A549 (cell line): ENCODE measurements at regions not wholly inside any gene's neighbourhood (a gene's known extent, or its start where the extent isn't known, plus 50 kb on each side); places are given as distances from the start of the nearest gene placed in this dataset.

Source experiments
- CBX2 ChIP-seq: fragments of 200-600 bp; sonication (generic); IDR thresholded peaks from 2 replicates; pipeline ENCODE4 v1.6.1; 2016; ENCODE audit warnings: low read depth, mild to moderate bottlenecking, borderline replicate concordance
- FOSL2 ChIP-seq, 2 experiments: fragments of 450-650 bp in 1 of 2; fragments of >200 bp in 1 of 2; sonication (Bioruptor Twin) in 1 of 2; formaldehyde crosslinking; IDR thresholded peaks; 2 replicates each; pipeline versions ENCODE4 v1.5.0 to v1.6.1; 2016 to 2020; ENCODE audit warnings: mild to moderate bottlenecking in 1 of 2, moderate library complexity in 1 of 2
- HOXA7 ChIP-seq: fragments of 250-450 bp; sonication (Bioruptor Pico); IDR thresholded peaks from 2 replicates; pipeline ENCODE4 v1.5.0; 2020; ENCODE audit warnings: mild to moderate bottlenecking, moderate library complexity
- MAZ ChIP-seq: fragments of 150-350 bp; IDR thresholded peaks from 2 replicates; pipeline ENCODE4 v1.6.1; 2014; ENCODE audit warnings: antibody characterized with exemption, low read depth, low read length, borderline replicate concordance
- MYC ChIP-seq: IDR thresholded peaks from 2 replicates; pipeline ENCODE4 v1.6.1; 2012; ENCODE audit warnings: mild to moderate bottlenecking, inconsistent platforms, low read length, improper control_type of control experiment, borderline replicate concordance
- PHF8 ChIP-seq: fragments of 200-600 bp; sonication (generic); IDR thresholded peaks from 2 replicates; pipeline ENCODE4 v1.6.1; 2016; ENCODE audit warnings: low read depth, mild to moderate bottlenecking, antibody characterized with exemption, moderate library complexity, borderline replicate concordance
- TF ChIP-seq, protein P1 (sequence below): IDR thresholded peaks from 2 replicates; pipeline ENCODE4 v1.6.1; 2012
- TF ChIP-seq, protein P2 (sequence below): fragments of >200 bp; sonication (Bioruptor Twin); formaldehyde crosslinking; IDR thresholded peaks from 3 replicates; pipeline ENCODE4 v1.5.1; 2016
- TF ChIP-seq, protein P3 (sequence below): fragments of 450-650 bp; IDR thresholded peaks from 2 replicates; pipeline ENCODE4 v1.6.1; 2014; ENCODE audit warnings: antibody characterized with exemption

DNA sequence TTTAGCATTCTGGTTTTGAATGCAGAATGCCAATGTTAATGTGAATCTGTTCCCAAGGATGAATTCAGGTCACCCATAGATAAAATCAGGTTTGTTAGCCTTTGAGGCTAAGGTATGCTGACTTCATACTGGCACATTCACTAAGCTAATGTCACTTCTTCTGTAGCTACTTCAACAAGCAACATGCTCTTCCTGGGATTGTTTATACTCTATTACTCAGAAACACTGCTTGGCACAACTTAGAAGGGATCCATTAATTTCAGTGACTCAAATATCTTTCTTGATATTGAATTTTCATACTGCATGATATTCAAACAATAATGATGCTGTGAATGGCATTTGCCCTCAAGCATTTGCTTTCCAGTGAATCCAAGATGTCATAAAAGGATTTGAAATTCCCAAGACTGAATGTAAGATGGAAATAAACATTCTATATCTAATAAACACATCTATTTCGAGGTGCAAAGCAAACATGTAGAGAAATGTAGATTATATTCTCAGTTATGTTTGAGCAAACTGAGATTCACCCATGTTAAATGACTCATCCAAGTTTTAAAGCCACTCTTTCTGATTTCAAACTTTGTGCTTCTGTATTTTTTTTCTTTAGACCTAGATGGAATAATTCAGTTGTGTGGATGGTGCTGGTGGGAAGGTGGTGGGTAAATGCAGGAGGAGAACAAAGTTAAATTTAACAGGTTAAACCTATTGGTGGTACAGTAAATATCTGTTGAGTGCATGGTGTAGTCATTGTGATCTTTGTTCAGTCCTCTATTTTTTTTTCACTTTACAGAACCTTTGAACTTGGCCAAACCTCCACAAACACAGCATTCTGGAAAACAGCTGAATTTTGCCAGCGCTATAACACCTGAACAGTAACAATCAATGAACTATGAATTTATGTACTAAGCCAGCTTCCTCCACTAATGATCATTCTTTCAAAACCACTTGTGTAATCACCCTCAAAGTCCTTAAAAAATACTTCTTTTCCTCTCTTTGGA is 162.1 kb upstream of the XIRP2 start:
- TF ChIP-seq, protein P1, sequence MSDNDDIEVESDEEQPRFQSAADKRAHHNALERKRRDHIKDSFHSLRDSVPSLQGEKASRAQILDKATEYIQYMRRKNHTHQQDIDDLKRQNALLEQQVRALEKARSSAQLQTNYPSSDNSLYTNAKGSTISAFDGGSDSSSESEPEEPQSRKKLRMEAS = no peak
- TF ChIP-seq PHF8 (no peak), HOXA7 (CRISPR knock-in tag) (no peak), FOSL2 (IDR thresholded peaks at IDR 0.05) (no peak), FOSL2 (CRISPR knock-in tag; IDR thresholded peaks at IDR 0.05) (no peak), MAZ (no peak), CBX2 (no peak), MYC (no peak)
- TF ChIP-seq, protein P2, sequence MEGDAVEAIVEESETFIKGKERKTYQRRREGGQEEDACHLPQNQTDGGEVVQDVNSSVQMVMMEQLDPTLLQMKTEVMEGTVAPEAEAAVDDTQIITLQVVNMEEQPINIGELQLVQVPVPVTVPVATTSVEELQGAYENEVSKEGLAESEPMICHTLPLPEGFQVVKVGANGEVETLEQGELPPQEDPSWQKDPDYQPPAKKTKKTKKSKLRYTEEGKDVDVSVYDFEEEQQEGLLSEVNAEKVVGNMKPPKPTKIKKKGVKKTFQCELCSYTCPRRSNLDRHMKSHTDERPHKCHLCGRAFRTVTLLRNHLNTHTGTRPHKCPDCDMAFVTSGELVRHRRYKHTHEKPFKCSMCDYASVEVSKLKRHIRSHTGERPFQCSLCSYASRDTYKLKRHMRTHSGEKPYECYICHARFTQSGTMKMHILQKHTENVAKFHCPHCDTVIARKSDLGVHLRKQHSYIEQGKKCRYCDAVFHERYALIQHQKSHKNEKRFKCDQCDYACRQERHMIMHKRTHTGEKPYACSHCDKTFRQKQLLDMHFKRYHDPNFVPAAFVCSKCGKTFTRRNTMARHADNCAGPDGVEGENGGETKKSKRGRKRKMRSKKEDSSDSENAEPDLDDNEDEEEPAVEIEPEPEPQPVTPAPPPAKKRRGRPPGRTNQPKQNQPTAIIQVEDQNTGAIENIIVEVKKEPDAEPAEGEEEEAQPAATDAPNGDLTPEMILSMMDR = no peak
- TF ChIP-seq, protein P3, sequence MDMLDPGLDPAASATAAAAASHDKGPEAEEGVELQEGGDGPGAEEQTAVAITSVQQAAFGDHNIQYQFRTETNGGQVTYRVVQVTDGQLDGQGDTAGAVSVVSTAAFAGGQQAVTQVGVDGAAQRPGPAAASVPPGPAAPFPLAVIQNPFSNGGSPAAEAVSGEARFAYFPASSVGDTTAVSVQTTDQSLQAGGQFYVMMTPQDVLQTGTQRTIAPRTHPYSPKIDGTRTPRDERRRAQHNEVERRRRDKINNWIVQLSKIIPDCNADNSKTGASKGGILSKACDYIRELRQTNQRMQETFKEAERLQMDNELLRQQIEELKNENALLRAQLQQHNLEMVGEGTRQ = no peak
